Dermis blood vessel endothelial cell (primary cell): ENCODE measurements at regions not wholly inside any gene's neighbourhood (a gene's known extent, or its start where the extent isn't known, plus 50 kb on each side); places are given as distances from the start of the nearest gene placed in this dataset.

ENCODE experiments used
- DNase-seq: peaks from one replicate; pipeline ENCODE4 v3.0.0; 2010

DNA sequence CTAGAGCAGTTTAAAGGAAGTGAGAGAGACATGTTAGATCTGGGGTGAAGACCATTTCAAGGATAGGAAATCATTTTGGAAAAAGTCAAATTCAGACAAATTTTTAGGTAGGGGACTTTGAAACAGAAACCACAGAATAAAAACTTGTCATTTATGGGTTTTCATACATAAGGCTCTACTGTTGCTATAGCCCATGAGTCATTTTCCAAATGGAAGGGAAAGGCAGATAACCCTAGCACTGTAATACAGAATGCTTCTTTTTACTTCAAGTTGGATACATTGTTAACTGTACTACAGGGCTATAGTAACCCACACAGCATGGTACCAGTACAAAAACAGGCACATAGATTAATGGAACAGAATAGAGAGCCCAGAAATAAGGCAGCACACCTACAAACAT, 455.4 kb downstream of the EBF1 start:
- DNase-seq, result no peak

DNA sequence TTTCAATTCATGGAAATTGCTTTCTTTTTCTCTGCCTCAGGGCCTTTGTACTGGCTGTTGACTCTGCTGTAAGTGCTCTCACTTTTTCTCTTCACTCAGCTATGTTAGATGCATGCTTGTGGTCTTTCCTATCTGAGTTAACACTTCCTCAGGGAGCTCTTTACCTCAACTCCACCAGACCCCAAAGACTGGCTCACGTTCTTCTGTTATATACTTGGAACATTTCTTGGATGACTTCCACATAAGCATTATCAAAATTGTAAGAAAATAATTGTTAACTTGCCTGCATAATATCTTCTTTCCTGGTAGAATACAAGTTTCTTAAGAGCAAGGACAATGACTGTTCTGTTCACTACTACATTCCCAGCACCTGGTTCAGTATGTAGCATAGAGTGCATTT, 455.9 kb downstream of the EBF1 start:
- DNase-seq, result no peak

DNA sequence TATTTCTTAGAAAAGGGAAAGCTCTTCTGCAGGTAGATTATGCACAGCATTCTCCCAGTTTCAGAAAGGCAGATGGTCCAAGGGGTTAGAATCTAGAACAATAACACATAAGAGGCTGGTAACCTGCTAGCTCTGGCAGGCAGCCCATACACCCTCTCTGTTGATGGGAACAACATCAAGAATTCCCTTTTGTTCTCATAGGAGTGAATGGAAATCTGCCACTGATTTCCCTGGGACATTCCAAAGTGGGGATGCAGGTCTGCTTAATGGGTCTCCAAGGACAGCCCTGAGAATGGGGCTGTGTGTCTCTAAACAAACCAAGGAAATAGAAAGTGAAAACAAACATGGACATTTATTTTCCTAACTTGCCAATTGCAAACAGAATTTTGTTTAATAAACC, 456.8 kb downstream of the EBF1 start:
- no peak for DNase-seq

DNA sequence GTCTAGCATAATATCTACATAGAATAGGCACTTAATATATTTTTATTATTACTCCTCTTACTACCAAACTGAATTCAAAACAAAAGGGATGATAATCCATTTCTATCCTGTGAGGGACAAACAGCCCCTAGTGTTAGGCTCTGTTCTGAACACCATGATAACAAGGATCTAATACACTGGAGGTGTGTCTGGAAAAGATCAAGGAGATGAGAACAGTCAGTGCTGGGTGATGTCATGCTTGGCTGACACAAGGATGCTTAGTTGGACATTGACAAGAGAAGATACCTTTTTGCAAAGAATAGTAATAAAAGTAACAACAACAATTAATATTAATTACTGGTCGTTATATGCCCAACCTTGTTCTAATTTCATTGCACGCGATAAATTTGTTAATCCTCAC, 458.7 kb downstream of the EBF1 start:
- DNase-seq, result no peak

DNA sequence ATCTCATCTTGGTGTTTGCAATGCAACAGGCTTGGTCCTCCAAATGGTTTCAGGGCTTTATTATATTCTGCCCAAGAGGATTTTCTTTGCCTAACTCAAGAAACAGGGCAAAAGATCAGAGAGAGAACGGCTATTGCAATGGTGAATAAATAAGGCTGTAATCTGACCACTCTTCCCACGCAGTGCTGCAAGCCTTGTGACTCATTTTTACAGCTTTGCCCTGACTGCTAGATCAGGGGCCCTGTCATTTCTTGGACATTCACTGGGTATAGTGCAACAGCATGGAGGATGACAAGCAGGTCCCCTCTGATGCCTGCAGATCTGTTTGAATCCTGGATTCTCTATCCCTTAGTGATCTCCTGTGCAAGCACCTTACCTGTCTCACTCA, 459.1 kb downstream of the EBF1 start:
- no peak for DNase-seq

DNA sequence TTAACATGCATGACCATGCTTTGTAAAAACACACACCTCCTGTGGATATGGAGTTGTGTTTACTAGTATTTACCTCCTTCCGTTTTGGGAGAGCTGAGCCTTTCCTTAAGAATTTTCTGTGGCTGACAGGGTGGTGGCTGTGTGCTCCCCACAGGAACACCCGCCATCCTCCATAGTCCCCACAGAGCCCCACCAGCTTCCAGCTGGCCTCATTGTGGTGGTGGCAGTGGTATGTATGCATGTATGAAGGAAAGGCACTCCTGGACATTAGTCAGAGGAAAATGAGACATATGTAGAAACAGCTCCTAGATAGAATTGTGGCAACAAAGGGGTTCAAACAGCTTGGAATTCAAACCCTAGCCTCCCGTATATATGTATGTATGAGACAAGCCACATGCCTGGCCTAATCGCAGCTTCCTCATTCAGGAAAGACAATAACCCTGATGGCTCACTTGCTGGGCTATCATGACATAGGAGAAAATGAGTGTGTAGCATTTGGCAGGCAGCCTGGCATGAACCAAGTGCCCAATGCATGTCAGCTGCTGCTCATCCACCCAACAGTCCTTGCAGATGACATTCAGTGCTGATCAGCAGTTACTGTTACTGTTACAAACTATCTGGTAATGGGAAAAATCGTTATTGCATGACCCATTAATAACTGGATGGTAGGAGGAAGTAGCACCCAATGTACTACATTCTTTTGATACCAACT, 459.7 kb downstream of the EBF1 start:
- no peak for DNase-seq

DNA sequence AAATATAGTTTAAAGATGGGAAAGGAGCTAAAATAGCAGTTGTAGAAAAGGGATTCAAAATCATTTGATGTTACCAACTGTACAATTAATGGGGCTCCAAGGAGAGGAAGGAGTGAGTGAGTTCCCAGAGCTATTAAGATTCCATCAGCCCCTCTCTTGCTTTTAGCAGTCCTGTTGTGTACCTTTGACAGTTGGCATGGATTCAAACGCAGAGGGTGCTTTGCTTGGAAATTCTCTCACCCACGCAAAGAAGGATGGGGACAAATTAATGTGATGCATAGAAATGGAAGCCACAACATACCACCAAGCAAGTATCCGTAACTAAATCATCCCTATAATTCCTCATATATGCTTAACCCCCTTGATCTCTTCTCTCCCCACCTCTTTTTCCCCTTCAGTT, 461.3 kb downstream of the EBF1 start:
- no peak for DNase-seq

DNA sequence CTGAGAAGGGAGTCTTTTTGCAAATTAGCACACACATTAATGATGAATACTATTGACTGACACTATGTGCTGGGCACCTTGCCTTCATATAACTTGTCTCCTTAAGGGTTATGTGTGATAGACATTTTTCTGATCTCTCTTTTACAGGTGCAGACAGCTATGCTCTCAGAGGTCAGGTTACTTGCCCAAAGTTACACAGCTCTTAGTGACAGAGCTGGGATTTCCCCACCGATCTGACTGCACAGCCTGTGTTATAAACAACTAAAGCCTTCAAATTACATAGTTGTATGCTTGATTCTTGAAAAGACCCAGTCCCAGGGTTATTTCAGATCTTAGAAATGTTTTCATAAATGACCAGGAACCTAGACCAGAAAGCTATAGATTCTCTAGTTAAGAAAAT, 462.7 kb downstream of the EBF1 start:
- DNase-seq, result no peak

DNA sequence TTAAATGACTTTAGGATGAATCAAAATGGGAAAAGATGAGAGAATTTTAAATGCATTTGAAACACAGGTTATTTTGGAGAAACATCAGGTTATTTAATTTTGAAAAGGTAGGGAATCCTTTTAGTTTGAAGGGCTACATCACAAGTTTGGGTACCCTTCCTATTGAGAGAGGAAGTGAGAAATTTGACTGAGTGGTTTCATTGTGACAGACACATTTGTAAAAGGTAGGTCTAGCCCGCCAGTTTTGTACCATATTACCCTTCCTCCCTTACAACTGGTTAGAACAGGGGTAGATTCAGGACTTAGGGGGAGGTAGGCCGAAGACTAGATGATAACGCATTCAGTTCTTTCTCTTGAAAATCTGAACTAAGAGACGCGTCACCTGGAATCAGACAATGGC, 464.2 kb downstream of the EBF1 start:
- no peak for DNase-seq

DNA sequence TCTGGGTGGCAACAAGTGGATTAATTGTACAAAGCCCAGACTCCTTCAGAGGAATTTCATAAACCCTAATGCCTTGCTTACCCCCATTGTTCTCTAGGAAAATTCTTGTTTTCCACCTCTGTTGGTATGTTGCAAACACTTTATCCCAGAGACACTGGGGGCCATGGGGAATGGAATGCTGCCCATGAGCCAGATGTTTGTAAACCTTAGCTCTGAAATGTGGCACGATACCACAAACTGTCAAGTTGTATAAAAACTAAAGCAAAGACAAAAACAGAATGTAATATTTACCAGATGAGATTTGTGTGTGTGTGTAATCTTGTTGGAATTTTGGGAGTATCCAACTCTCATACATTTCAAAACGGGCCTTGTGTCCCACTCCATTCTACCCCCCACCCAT, 465.0 kb downstream of the EBF1 start:
- no peak for DNase-seq

DNA sequence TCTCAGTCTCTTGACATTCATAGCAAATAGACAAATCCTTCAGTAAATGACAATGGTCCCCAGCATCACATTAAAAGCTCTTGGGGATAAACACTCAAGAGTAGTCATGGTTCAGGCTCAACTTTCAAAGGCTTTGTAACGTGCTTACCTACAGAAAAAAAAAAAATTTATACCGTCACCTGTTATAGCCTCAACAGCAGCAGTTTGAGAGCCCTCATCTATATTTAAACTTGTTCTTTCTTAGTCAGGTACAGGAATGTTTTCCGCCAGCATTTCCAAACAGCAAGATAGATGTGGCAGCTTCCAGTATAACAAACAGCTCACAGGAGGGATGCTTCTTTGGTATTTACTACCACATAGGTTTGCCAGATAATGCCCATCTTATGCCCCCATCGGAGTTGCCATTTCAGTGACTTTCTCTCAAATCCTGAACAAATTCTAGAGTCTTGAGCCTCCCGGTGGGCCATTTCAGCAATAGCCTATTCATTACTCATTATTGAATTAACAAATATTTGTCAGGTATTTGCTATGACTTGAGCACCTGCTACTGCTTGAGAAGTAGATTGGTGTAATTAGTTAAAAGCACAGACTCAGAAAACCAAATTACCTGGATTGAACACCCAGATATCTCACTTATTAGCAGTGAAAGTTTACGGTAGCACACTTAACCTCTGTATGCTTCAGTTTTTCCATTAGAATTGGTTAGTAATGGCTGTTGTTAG, 470.0 kb downstream of the EBF1 start:
- no peak for DNase-seq

DNA sequence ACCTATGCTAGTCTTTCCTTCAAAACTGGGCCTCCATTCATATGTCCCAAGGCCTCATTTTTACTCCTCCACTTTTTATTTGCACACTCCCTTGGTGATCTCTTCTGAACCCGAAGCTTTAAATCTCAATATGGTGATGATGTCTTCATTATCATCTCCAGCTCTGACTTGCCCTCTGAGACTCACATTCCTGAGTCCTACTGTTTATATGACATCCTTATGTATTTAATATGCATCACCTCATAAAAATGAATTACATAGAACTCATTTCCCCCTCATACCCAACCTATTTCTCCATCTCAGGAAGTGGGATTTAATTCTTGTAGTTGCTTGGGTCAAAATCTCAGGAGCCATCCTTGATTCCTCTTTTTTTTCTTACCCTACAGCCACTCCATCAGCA, 473.0 kb downstream of the EBF1 start:
- DNase-seq, result no peak

DNA sequence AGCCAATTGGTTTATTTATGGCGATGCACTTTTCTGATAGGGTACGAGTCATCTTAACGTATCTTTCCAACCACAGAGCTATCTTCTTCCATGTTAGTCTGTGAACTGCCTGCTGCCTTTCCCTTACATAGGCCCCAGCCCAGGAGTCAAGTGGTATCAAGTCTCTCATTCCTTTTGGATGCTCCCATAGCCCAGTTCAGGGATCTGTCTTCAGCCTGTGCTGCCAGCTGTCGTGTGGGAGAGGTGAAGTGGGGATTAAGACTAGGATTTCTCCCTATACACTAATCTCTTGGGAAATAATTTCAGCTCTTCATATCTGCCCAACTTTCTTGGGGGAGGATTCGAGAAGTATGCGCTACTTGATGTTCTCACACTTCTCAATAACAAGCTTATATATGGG, 475.7 kb downstream of the EBF1 start:
- no peak for DNase-seq

DNA sequence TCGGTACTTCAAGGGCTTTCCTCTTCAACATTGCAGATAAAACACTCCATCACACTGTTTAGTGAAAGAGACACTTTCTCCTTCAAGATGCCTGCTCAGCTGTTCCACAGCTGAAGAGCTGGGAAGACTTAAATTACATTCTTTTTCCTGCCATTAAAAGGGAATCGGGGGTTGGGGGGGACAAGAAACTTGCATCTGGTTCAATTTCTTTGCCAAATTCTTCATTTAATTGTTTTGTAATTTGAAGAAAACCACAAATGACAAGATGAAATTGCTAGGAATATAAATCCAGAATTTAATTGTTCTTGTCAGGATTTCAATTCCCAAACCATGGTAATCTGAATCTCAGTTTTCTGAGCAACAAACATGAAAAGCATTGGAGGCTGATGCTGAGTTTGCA, 478.3 kb downstream of the EBF1 start:
- no peak for DNase-seq

DNA sequence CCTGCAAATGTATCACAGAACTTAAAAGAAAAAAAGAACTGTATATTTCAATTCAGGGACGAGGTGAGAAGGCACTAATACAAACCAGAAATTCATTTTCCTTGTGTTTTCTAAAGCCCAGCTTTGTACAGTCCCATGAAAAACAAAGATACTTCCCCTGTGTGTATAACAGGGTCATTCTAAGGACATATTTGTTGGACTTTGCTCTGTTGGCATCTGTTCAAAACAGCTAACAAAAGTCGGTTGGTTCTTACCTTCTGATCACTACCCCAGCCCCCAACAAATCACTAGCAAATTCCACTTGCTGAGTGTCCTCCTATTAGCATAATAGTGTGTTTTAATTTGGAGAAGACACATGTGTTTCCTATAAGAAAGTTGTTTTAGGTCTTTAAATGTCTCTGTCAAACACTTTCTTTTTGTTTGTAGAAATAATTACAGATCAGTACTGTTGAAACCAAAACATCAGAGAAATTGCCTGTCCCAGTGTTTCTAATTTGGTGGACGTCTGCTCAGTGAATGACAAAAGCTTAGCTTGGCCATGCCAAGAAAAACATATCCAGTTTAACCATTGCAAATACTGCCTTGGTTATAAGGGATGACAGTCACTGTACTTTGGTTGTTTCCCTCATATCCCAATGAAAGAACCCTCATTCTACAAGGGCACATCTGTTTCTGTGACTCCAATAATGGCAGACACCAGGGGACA, 480.5 kb downstream of the EBF1 start:
- no peak for DNase-seq

DNA sequence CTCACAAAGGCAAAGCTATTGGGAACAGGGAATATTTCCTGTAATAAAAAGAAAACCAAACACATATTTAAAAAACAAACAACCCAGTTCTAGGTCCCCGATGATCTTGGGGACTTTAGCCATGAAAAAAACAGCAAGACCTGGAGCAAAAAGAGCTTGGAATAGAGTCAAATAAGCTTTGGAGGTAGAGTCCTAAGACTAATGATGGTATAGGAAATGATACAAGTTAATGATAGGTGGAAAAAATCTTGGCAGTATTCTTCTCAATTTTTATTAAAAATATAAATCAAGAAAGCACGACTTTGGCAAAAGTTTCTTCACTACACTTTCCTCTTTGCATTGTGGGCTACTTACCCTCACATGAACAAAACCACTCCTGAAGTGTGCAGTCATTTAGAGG, 481.5 kb downstream of the EBF1 start:
- no peak for DNase-seq

DNA sequence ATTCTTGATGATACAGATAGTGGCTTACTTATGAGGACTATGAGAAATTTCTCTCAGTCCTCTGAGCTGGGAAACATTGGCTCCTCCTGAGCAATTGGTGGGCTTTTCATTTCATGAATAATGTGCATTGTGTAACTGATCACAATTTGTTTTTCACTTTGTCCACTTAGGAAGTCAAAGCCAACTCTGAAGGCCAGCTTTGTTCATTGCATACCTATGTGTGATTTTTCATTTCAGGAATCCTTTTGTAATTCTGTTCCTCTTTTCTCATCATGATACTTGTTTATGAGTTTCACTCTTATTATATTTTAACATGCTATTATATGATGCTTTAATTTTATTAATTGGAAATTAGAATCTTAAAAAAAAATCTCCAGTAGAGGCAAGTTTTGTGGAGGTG, 483.0 kb downstream of the EBF1 start:
- DNase-seq, result no peak

DNA sequence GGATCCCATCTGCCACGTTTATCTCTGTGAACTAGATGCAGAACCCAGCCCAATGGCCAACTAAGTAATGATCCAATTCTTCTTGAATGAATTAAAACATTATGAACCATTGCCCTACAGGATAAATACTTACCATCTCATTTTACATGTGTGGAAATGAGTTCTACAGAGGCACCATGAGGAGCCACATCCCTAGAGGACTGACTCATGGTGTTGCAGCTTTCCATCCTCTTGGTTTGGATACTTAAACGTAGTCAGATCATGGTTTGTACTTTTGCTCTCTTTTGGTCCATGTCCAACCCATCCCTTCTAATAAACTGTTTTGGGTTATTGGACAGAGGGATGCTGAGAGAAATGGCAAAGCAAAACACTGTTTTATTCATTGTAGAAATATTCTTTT, 484.8 kb downstream of the EBF1 start:
- DNase-seq, result no peak

DNA sequence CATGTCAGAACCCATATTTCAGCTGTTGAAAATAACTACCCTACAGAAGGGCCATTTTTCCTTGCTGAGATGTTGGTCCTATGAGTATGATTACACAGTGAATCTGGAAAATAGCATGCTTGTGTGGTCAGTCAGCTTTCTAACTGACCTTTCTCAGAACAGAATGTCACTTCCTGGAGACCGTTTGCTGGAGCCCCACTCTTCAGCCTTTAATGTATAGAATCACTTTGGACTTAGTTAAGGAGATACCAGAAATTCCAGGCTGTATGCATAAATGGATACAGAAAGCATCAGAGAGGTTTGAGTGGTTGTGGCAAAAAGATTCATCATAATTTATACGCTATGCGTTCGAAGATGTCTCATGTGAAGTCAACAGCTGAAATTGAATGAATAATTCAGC, 488.1 kb downstream of the EBF1 start:
- no peak for DNase-seq

DNA sequence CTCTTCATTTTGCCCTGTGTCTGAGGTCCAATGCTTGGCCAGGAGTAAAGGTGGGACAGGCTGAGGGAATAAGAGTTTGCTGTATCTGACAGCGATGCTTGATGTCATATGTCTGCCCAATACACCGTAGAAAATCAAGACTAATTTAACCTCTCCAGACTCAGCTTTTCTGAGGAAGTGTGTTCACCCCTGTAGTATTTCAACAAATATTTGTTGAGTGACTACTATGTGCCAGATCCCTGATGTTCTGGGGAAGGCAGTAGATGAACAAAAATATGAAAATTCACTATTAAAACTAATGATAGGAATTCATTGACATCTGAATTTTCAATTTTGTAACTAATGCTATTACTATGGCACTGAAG, 489.7 kb downstream of the EBF1 start:
- no peak for DNase-seq

DNA sequence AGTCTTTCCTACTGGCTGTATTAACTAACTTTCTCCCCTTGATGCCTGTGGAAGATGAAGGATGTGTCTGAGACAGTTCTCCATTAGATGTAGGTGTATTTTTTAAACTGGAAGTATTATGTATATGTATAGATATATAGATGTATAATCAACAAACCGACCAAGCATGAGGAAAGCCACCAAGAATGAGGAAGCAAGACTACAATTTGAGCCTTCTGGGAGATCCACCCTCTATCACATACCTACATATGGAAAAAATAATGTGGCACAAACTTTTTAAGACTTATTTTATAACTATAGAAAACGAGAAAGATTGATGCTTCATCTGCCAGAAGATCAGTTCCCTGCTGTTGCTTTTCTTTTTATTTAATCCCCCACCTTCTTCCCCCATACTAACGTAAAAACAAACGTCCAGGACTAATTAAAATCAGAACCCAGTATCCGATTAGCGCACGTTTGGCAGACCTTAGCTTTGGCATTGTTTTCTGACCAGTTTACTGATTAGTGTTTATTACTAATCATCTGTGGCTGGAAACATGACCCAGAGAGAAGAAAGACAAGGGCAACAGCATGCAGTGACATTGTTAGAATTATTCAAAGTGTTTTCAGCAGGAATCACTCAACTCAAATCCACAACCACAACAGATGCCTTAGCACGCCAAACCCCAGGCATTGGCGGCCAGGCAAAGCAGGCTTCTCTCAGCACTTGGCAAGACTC, 490.2 kb downstream of the EBF1 start:
- DNase-seq, result no peak

DNA sequence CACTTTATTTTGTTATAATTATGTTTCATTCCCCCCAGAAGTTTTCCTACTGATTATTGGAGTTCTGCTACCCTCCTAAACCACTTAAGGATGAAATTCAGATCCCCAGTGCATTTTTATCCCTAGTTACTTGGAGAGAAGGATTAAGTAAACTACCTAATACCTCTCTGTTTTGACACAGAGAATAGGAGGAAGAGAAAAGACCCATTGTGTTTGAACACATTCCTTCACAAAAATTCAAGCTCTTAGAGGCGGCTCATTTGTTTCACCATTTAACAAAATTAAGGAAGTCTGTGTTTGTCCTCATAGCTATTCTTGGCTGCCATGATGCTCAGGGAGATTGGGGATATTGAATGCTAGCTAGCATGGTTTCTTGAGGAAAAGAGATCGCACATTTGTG, 492.6 kb downstream of the EBF1 start:
- no peak for DNase-seq

DNA sequence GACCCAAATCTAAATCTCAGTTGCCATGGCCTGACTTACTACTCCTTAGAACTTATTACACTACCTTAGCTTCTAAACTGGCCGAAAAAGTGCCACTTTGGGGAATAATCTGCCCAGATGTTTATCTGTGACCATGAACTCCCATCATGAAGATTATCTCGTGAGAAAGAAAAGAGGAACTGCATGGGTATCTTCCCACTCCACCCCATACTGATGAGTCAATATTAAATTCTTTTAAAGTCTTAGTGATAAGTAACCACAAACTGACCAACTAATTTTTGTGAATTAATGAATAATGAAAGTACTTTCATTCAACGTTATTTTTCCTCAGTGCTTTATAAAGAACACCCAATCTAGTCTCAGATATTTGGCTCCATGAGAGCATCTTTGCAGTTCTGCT, 493.5 kb downstream of the EBF1 start:
- DNase-seq, result no peak

DNA sequence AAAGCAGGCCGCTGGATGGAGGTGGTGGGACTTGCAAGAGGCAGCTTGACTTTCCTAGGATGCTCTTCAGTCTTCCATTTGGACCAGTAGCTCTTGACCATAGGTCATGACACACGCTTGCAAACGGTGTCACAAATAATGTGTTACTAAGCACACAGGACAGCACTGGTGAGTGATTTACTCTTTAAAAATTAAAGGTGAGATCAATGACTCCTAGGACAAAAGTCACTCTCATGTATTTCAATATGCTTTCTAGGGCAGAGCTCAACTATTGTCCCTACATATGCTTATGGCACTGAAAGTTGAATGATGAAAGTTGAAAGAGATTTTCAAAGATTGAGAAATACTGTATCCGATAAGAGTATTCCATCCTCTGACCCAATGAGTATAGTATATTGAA, 496.7 kb downstream of the EBF1 start:
- no peak for DNase-seq
